ENCODE measurements at regions not wholly inside any gene's neighbourhood (a gene's known extent, or its start where the extent isn't known, plus 50 kb on each side); places are given as distances from the start of the nearest gene placed in this dataset.

DNA sequence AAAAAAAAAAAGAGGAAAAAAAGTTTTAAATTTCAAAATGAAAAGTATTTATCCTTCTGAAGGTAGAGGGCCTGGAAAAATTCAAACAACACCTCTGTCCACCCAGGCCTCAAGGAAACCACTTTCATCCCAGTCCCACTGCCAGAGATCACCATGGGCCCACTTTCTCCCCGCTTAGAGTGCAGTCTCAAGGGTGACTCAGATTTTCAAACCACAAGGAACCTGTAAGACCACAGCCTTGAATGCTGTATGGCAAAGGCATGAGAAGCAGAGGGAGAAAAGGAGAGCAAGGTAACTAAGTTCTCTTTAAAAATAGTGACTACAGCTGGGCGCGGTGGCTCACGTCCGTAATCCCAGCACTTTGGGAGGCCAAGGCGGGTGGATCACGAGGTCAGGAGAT is 87.9 kb upstream of the PACRGL start:
- ATAC-seq: no peak

DNA sequence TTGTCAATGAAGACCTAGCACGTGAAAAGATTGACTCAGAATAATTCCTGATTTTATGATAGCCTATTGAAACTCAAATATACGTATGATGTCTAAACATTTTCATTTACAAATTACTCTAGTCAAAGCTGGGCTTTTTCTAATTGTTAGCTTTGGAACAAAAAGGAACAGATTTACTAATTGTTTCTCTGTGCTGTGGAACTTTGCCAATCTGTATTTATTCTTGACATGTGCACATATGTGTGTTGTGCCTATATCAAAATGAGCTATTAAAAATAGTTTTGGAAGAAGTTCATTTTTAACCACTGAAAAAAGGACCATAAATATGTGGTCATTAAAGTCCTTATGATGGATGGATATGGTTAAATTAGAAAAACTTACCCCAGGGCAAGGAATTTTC is 85.4 kb upstream of the PACRGL start:
- ATAC-seq: no peak

DNA sequence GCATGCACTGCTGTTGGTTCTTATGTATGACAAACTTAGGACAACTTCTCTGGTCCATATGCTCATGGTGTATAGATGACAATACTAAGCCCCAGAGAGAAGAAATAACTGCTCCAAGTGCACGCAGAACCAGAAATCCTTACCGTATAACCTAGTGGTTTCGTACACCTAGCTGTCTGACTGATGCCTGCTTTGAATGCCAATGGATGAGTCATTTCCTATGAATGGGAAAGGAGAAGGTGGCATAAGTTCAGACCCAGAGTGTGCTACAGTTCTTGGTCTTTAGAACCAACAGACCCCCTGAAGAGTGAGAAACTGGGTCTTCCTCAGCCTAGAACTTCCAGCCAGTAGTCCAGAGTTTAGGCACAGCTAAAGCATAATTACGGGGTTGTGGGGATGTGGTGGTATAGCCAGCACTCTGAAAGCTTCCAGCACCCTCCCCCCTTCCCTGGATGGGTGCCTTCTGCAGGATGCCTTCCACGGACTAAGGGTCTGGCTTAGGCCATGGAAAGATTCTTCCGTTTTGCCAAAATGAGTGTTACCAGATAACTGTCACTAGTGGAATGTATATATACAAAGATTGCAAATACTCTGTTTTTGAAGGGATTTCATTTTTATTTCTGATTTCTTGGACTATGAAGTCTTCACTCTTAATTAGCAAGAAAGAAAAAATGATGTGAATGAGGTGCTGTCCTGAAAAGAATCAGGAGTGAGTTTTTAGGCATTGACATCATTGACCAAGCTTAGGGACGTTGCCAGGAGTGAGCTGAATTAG is 84.6 kb upstream of the PACRGL start:
- ATAC-seq: no peak

DNA sequence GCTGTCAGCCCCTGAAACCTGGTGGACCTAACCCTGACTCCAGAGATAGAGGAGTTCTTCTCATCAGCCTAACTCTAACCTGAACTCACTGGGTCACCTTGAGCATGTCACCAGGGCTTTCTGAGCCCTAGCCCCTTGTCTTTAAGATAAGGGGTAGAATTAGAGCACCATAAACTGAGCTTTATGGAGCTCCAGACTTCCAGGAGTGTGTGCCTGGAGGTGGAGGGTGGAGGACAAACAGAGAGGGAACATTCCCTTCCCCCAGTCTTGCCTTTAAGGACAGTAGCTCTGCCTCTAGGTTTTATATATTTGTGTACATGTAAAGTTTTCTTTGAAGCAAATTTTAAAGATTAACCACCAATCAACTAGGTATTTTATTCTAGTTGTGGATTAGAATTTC is 83.9 kb upstream of the PACRGL start:
- no peak for ATAC-seq

DNA sequence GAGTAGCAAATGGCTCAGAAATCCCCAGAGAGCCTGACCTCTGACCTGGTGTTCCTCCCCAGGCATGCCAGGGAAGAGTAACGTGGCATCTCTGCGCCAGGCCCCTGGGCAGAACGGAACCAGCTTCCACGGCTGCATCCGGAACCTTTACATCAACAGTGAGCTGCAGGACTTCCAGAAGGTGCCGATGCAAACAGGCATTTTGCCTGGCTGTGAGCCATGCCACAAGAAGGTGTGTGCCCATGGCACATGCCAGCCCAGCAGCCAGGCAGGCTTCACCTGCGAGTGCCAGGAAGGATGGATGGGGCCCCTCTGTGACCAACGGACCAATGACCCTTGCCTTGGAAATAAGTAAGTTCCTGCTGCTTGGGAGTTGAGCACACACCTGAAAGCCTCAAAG is 83.4 kb upstream of the PACRGL start:
- ATAC-seq: no peak

DNA sequence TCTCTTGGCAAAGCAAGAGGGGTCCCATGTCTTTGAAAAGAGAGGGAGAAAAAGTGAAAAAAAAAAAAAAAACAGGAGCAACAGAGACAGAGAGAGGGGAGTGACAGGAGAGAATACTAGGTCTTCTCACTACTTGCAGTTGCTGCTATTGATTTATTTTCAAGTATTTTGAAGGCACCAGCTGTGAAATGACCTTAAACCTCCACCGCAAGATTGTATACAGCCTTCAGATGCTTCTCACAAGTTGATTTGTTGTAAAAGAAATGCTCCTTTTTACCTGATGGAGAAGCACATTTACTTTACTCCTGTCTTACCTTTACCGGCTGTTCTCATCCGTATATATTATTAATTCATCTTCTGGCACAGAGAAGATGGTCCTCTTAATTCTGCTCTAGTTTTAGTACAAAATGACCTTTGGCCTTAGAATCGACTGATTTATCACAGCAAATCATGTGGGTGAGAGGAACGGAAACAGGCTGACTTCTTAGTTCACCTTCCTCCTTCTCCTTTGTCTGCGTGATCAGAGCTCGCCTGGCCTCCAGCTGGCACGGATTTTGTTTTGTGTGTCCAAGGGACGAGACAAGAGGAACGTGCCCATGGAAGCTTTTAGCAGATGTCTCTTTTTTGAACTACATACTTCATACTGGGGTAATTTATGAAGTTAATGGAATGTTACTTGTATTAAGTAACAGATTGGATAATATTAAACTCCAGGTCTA is 82.4 kb upstream of the PACRGL start:
- ATAC-seq: no peak

DNA sequence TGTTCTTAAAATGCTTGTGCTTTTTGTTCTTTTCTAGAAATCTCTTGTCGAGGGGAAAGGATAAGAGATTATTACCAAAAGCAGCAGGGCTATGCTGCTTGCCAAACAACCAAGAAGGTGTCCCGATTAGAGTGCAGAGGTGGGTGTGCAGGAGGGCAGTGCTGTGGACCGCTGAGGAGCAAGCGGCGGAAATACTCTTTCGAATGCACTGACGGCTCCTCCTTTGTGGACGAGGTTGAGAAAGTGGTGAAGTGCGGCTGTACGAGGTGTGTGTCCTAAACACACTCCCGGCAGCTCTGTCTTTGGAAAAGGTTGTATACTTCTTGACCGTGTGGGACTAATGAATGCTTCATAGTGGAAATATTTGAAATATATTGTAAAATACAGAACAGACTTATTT is 81.5 kb upstream of the PACRGL start:
- no peak for ATAC-seq

DNA sequence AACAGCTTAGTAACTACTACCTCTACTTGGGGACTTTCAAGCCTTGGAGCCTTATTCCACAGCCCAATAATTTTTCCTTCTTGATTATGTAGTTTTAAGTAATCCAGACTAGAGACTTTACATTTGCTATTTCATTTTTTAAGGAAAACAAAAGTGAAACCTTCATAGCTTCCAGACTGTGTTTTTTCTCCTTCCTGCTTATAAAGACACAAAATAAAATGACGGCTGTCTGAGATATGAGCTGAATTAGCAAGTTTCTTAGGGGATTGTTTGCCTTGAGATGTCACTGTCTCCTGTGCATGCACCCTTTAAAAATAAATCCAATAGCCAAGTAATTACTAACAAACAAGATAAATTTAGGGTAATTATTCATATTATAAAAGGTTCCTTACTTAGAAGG is 78.8 kb upstream of the PACRGL start:
- ATAC-seq: no peak

DNA sequence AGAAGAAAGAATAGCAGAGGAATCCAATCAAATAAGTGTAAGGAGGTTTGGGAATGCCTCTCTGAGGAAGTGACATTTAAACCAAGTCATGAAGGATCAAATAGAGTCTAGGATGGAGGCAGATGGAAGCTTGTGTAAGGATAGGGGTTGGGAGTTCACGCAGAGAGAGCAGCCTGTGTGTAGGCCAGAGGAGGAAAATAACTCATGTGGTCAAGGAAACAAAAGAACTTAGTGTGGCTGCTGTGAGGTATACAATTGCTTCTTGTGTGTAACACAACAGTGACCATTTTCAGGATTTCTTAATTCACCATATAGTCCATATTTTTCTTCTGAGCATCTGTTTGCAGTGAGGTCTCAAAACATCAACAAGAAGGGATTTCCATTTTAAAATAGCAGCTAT is 77.6 kb upstream of the PACRGL start:
- no peak for ATAC-seq

DNA sequence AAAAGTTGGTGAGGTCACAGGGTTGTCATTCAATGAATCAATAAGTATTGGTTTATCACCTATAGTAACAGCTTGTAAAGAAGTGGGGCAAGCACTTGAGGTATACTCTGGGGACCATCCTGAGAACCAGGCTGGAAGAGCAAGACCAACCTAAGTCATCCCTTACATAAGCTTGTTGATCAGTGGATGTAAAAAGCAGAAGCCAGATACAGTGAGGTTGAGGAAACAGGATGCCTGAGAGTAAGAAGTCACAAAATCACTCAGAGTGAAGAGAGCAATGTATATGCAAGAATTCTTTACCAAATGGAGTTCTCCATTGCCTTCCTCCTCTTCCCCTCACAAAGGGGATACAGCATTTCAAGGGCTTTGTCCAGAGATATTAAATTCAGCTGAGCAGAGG is 76.3 kb upstream of the PACRGL start:
- no peak for ATAC-seq

DNA sequence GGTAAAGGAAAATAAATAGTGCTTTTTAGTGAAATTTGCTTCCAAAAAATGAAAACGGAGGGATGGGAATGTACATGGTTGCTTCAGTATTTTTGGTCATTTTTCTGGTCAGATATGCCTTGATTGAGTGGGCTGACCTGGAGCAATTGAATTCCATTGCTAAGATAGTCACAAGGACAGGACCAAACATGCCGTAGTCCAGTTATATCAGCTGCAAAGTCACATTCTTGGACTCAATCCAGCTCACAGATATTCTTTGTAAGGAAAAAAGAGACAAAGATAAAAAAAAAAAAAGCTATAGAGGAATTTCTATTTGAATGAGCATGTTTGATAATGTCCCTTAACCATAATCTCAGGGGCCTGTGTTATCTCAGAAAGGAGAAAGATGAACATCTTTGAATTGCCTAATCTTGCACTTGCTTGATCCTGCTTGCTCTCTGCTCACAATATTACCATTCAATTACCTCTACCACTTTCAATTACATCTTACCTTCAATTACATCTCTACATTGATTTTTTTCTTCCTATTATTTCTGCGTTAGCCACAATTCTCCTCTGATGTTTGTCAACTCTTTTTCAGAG is 75.4 kb upstream of the PACRGL start:
- no peak for ATAC-seq

DNA sequence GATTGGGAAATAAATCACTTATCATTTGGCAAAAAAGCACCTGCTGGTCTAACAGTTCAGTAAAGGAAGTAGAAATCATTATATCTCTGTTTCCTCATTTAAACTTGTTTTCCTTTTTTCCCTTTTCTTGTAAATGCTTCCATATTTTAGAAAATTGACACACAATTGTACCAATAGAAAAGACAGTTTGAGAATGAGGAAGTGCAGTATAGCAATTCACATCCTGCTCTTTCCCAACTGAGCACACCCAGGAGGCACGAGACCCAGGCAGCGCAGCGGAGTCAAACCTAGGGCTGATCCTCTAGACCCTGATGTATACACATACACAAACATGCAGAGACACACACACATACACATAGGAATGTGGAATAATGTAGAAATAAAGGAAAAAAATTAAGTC is 74.8 kb upstream of the PACRGL start:
- ATAC-seq: no peak

DNA sequence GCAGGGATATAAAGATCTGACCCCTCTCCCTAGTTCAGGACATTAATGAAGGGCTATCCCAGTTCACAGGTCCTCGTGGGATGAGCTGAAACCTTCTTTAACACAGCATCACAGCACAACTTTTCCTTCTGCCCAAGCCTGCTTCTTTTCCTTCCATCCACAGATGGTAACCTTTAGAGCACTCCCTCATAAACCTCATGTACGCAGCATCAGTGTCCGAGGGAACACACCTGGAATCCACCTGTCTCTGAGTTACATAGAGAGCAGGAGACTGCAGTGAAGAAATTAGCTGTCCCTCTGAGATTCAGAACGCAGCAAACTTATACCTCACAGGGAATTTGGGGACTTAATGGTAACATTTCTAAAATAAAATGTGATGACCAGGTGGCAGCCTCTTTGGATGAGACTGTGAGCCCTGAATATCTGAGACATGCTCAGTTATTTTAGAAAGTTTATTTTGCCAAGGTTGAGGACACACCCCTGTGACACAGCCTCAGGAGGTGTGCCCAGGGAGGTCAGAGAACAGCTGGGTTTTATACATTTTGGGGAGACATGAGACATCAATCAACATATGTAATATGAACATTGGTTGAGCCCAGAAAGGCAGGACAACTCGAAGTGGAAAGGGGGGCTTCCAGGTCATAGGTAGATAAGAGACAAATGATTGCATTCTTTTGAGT is 73.8 kb upstream of the PACRGL start:
- no peak for ATAC-seq

DNA sequence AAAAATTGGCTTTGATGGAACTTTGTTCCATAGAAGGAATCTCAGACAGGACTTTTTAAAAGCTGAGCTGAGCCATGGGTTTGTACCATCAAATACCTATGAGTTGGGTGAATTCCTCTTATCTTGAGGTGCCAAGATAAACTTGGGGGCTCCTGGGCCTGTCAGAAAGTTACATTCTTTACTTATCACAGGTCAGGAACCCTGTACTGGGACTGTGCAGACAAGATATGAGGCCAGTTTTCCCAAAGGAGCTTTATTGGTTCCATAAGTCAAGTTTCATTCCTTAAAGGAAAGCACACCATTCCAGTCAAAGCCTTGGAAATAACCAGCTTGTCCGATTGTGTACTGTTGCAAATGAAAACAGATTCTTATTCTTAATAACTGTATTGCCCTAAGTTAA is 72.4 kb upstream of the PACRGL start:
- ATAC-seq: no peak

DNA sequence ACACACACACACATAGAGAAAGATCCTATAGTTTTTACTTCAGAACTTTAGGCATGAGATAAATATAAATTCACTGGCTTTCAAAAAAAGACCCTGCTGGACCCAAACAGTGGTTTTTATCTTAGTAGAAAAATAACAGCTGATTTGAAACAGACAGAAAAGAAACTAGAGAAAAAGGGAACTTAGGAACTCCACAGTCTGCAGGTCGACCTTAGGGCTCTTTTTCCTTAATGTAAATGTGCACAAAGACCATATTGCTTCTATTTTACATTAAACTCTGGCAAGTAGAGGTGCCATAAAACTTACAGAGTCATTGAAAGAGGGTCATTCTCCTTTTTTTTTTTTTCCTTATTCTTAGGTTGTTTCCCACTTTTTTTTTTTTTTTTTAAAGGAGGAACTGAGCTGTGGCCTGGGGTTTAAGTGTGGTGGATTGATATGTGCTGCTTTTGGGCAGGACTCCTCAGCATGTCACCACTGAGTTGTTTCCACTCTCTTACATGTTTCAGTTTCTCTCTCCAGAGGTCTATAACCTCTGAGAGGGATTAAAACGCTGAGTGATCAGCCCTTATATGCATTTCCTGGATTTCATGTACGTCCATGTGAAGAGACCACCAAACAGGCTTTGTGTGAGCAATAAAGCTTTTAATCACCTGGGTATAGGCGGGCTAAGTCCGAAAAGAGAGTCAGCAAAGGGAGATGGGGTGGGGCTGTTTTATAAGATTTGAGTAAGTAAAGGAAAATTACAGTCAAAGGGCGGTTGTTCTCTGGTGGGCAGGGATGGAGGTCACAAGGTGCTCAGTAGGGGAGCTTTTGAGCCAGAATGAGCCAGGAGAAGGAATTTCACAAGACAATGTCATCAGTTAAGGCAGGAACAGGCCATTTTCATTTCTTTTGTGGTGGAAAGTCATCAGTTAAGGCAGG is 70.8 kb upstream of the PACRGL start:
- no peak for ATAC-seq

DNA sequence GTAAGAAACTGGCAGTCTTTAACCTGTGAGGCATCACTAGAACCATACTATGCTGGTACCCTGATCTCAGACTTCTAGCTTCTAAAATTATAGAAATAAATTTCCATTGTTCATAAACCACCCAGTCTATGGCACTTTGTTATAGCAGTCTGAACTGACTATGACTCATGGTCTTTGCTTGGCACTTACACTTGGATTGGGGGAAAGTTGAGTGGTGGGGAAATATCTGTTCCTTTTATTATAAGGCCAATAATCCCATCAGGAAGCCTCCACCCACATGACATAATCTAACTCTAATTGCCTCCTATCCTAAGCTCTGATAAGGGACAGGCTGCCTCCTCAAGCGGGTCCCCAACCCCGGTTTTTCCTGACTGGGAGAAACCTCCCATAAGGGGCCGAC is 61.4 kb upstream of the PACRGL start:
- no peak for ATAC-seq

DNA sequence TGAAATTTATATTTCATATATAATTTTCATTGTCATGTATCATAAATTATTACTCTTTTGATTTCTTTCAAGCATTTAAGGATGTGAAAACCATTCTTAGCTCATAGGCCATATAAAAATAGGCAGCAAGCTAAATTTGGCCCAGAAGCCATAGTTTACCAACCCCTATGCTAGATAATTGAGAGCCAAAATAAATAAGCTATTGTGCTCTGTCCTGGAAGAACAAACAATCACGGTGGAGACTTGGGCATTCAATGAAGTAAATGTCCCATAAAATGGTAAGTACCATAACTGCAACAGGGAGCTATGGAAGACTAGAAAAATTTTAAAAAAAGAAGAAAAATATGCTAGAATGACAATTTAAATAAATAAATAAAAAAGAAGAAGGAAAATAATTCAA is 60.9 kb upstream of the PACRGL start:
- no peak for ATAC-seq

DNA sequence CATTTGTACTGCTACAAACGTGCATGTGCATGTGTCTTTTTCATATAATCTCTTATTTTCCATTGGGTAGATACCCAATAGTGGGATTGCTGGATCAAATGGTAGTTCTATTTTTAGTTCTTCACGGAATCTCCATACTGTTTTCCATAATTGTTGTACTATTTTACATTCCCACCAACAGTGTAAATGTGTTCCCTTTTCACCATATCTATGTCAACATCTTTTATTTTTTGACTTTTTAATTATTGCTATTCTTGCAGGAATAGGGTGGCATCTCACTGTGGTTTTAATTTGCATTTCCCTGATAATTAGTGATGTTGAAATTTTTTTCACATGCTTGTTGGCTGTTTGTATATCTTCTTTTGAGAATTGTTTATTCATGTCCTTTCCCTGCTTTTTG is 59.3 kb upstream of the PACRGL start:
- no peak for ATAC-seq

DNA sequence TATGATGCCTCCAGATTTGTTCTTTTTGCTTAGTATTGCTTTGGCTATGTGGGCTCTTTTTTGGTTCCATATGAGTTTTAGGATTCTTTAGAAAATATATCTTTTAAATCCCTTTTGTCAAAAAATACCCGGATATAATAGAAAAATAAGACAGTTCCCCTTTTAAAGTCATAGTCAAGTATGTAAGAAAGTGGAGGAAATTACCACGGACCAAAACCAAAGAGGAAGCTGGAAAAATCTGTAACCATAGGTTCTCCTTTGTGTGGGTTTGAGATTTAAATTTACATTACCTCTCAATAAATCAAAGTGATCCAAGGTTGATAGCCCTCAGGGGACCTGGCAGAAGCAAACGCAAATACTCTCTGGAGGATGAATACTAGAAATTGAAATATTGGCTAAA is 58.3 kb upstream of the PACRGL start:
- ATAC-seq: no peak

DNA sequence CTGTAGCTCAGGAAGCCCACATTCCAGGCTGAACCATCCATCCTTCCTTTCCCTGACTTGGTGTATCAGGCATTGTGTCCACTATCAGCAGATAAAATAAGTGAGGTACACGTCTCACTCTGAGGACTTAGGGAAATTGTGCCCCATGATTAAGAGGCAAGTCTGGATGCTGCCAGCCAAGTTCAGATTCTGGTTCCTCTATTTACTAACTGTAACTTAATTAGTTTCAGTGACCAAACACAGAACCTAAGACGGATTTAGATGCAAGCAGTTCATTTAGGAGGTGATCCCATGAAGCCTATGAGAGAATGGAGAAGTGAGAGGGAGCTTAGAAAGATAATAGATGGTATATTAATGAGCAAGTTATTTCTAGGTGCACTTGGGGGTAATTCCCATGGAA is 56.6 kb upstream of the PACRGL start:
- ATAC-seq: no peak

DNA sequence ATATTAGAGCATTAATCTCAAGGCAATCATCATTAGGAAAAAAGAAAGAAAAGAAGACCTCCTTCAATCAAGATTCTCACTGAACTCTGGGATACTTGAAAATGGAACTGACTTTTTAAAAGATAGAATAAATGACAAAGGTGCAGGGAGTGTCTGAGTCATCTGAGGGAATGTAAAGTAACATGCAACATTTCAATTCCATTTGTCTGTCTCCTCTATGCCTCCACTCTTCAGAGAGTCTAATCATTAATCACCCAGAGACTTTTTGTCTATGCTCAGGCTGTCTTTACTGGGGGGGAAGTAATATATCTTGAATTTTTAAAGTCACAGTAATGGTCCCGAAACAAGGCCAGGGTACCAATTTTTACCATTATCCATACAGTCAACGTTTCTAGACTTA is 55.0 kb upstream of the PACRGL start:
- ATAC-seq: no peak

DNA sequence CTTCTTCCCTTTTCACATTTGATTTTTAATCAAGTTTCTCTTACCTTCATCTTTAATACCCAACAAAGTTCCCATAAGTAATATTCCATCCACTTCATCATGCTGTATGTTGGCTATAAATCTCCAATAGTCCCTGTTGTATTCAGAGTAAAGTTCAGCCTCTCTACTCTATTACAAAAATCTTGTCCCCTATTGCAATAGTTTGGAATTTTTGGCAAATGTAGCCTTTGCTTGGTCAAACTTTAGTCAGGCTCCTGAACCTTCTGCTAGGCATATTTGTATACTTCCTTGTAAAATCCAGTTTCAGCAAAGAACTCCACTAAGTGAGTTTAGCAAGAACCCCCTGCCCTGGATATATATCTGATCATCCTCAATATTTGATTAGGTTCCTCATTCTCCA is 54.0 kb upstream of the PACRGL start:
- no peak for ATAC-seq

Data from activated CD4-positive, CD25-positive, alpha-beta regulatory T cell treated with anti-CD3 and anti-CD28 coated beads, Interleukin-2, amount 50 U/mL, for 24 hours (primary cell).